ENCODE measurements at regions not wholly inside any gene's neighbourhood (a gene's known extent, or its start where the extent isn't known, plus 50 kb on each side); places are given as distances from the start of the nearest gene placed in this dataset.

- TF ChIP-seq, protein P1, sequence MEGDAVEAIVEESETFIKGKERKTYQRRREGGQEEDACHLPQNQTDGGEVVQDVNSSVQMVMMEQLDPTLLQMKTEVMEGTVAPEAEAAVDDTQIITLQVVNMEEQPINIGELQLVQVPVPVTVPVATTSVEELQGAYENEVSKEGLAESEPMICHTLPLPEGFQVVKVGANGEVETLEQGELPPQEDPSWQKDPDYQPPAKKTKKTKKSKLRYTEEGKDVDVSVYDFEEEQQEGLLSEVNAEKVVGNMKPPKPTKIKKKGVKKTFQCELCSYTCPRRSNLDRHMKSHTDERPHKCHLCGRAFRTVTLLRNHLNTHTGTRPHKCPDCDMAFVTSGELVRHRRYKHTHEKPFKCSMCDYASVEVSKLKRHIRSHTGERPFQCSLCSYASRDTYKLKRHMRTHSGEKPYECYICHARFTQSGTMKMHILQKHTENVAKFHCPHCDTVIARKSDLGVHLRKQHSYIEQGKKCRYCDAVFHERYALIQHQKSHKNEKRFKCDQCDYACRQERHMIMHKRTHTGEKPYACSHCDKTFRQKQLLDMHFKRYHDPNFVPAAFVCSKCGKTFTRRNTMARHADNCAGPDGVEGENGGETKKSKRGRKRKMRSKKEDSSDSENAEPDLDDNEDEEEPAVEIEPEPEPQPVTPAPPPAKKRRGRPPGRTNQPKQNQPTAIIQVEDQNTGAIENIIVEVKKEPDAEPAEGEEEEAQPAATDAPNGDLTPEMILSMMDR (IDR thresholded peaks at IDR 0.05; ENCODE audit: insufficient read depth, low read depth, low read length, missing control alignments): no peak
- no peak for DNase-seq (ENCODE audit: low read depth)
- no peak overlapping the region for H3K4me3 ChIP-seq (ENCODE audit: low read depth, low read length)
Observed at GRCh38 chr7:32218741-32219288, 148.6 kb upstream of the PDE1C start.

DNA sequence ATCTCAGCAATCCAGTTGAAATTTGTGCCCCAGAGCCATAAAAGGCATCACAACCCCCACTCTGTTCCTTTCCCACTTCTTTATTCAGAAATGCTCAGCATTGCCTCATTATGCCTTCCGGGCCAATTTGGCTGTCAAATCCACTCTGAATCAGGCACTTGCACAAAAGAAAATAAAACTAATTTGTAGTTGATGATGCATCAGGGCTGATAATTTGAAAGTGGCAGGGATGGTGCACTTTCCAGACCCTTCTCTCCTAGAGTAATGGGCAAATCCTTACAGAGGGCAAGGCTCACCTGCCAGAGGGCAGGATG, 147.9 kb upstream of the PDE1C start:
- TF ChIP-seq, protein P1 (IDR thresholded peaks at IDR 0.05; ENCODE audit: insufficient read depth, low read depth, low read length, missing control alignments): no peak
- no peak overlapping the region for H3K4me3 ChIP-seq (ENCODE audit: low read depth, low read length)
- DNase-seq (ENCODE audit: low read depth): no peak

DNA sequence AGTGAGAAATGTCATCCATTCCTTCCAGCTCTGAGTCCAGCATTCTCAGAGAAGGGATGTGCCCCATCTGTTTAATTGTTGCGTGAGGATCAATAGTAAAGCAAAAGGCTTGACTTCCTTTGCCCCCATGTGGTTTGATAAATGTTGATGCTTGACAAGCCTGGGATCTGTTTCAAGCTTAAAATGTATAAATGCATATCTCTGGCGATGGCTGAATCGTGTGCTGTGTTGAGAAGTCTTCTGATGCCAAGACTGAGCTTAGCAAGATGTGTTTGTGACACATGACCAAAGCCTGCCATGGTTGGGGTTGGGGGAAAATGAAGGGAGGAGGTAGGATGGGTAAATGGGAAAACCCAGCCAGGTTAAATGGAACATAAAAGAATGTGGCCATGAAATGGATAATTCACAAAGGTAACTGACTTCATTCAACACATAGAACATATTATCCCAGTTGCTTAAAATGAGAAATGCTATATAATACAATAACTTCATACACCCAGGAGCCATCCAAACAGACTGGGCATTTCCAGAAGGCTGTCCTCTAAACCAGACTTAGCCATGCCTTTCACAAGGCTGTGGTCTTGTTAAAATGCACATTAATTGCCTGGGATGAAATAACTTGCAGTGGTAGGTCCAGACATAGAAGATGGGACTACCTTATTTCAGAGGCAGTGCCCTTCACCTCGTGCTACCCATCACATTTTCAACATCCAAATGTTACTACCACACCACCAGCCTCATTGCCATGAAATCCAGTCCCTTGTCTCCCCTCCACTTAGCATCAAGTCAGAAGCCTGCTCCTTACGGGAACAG, 147.3 kb upstream of the PDE1C start:
- DNase-seq (ENCODE audit: low read depth): no peak
- H3K4me3 ChIP-seq (ENCODE audit: low read depth, low read length): no peak overlapping the region
- TF ChIP-seq, protein P1 (IDR thresholded peaks at IDR 0.05; ENCODE audit: insufficient read depth, low read depth, low read length, missing control alignments): no peak

DNA sequence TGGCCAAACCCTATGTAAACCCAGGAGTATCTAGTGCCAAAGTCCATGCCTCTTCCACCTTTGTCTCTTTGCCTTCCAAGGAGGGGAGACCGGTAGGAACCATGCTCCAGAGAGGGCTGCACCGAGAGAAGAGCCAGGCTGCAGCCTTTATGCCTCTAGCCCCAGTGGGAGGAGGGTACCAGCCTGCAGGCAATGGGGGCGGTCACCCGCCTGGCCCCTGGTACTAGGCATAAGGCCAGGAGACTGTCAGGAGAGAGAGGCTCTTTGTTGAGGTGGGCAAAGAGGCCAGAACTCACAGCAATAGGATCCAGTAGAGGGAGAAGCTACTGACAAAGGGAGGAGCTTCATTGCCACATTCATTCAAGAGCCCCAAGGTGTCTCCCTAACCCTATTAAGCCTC, 146.6 kb upstream of the PDE1C start:
- no peak overlapping the region for H3K4me3 ChIP-seq (ENCODE audit: low read depth, low read length)
- TF ChIP-seq, protein P1 (IDR thresholded peaks at IDR 0.05; ENCODE audit: insufficient read depth, low read depth, low read length, missing control alignments): no peak
- DNase-seq (ENCODE audit: low read depth): no peak

- DNase-seq (ENCODE audit: low read depth): no peak
- TF ChIP-seq, protein P1 (IDR thresholded peaks at IDR 0.05; ENCODE audit: insufficient read depth, low read depth, low read length, missing control alignments): no peak
Observed at GRCh38 chr7:32215697-32216096, 145.5 kb upstream of the PDE1C start.

GRCh38 chr7:32214913-32215312, 144.7 kb upstream of the PDE1C start:
- H3K4me3 ChIP-seq (ENCODE audit: low read depth, low read length): no peak overlapping the region
- TF ChIP-seq, protein P1 (IDR thresholded peaks at IDR 0.05; ENCODE audit: insufficient read depth, low read depth, low read length, missing control alignments): no peak
- DNase-seq (ENCODE audit: low read depth): no peak

More at GRCh38 chr7:32215697-32216096, 145.5 kb upstream of the PDE1C start:
- H3K4me3 ChIP-seq (ENCODE audit: low read depth, low read length): no peak overlapping the region

DNA sequence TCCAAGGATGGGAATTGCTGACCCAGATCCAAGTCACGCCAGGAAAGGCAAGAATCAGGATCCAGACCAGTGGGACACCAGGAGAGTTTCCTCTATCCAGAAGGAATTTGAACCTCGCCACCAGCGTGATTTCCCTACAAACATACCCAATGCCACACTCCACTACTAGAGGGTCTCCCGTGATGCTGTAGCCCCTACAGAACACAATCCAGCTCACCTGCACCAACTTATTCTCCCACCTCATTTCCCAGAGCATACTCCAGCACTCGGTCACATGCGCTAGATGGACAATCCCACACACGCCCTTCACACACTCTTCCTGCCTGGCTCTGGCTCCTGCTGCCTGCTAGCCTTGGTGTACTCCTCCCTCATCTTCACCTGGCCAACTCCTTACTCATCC, 142.1 kb upstream of the PDE1C start:
- TF ChIP-seq, protein P1 (IDR thresholded peaks at IDR 0.05; ENCODE audit: insufficient read depth, low read depth, low read length, missing control alignments): no peak
- DNase-seq (ENCODE audit: low read depth): no peak
- no peak overlapping the region for H3K4me3 ChIP-seq (ENCODE audit: low read depth, low read length)
